ENCODE measurements at regions not wholly inside any gene's neighbourhood (a gene's known extent, or its start where the extent isn't known, plus 50 kb on each side); places are given as distances from the start of the nearest gene placed in this dataset.

DNA sequence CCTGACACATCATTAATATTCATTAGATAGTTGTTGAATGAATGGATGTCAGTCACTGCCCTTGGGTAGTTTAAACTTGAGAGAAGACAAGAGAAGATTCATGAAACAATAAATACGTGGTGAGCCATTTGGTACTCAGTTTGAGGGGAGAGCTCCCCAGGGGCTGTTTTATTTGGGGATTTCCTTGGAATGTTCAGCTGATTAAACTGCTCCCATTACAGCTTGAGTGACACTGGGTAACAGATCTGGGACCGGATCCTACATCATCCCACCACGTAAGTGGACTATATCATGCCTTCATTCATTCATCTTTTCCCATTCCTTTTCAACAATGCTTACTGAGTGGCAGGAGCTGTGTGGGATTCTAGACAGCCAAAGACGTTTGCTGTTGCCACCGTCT, 162.0 kb downstream of the FAT3 start:
- DNase-seq = no peak

GRCh38 chr11:92387859-92388258, 163.2 kb downstream of the FAT3 start:
- no peak for DNase-seq

GRCh38 chr11:92388380-92388779, 163.8 kb downstream of the FAT3 start:
- DNase-seq = no peak

GRCh38 chr11:92390783-92391182, 166.2 kb downstream of the FAT3 start:
- DNase-seq = no peak

DNA sequence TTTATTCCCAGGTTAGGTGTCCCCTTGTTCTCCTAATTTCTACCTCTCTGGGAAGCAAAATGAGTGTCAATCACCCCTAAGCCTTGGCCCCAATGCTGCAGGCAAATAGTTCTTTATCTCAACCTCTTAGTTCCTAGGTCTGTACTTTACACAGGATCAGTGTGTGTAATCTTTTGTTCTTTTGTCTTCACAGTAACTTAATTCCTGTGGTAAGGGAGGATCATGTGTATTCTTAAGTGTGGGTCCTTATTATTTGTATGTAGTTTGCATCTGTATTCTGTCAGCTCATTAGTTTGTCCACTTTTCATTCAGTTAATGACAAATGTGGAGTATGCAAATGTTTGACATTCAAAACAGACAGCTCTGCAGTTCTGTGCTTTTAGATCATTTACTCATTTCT, 166.7 kb downstream of the FAT3 start:
- DNase-seq = no peak

- no peak for DNase-seq
Measured at GRCh38 chr11:92391808-92392207, 167.2 kb downstream of the FAT3 start.

- no peak for DNase-seq
Measured at GRCh38 chr11:92393218-92393617, 168.6 kb downstream of the FAT3 start.

DNA sequence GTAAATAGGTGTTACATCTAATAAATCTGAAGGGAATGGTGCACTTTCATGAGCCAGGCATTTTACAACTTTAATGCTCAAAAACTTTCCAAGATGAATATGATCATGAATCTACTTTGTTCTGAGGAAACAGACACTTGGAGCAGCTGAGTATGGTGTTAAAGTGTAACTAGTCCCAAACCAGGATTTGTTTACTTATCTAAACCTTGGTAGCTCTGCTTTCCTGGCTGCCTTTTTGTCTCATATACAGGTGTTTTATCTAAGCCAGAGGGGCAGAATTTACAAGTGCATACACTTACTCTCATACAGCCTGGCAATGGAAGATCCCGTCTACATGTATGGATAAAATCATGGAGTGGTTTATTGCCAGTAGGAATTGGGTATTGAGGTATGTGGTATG, 171.5 kb downstream of the FAT3 start:
- no peak for DNase-seq

DNA sequence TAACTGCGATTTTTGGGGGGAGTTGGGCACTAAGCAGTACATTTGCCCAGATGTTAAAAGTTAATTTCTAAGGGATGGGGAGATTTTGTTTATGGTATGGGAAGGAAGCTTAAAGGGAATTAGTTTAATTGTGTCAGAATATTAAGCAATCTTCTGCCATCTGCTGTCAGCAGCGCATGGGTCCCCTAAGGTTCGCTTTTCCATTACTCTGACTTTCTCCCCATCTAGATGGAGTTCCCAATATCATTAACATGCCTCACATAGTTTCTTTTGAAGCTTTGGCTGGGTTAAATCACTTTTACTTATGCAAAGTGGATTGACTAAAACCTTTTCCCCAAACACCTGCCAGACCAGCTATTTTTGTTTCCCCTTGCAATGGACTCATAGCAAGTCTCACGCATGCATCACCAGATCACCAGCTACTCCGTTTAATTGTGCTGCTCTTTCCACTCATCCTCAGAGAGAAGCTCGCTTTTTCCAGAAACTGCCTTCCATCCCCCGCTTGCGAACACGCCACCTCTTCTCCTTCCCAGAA, 172.7 kb downstream of the FAT3 start:
- DNase-seq = no peak

- no peak for DNase-seq
Measured at GRCh38 chr11:92399705-92400104, 175.1 kb downstream of the FAT3 start.

DNA sequence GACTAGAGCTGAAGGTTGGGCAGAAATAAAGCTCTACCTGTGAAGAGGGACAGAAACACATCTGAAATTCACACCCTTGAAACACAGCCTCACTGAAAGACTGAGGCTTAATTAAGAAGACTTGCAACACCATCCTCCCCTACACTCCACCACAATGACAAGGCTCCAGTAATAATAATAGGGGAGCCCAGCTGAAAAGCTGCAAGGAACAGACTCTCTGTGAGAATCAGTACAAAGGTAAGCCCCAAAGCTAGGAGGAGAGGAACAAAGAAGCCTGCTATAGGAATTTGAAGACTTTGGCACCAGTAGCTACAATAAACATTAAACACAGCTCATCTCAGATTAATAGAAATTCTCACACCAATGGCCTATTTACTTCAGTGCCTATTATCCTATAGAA, 176.9 kb downstream of the FAT3 start:
- no peak for DNase-seq

GRCh38 chr11:92406472-92406871, 181.9 kb downstream of the FAT3 start:
- DNase-seq = no peak

DNA sequence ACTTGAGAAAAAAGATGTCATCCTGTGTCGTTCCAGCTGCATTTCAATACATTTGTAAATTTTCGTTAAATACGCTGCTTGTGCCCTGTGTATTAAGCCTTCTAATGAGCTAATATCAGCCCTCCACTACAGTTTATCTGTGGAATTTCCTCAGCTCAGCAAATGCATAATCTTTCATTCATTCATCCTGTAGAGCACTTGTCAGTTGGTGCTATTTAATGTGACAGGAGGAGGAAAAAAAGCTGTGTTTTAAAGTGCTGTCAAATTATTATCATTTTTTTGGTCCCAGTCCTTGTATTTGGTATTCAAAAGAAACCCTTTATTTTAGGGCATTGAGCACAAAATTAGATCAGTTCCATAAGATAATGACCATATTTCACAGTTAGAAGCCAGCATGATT, 184.7 kb downstream of the FAT3 start:
- DNase-seq = no peak

DNA sequence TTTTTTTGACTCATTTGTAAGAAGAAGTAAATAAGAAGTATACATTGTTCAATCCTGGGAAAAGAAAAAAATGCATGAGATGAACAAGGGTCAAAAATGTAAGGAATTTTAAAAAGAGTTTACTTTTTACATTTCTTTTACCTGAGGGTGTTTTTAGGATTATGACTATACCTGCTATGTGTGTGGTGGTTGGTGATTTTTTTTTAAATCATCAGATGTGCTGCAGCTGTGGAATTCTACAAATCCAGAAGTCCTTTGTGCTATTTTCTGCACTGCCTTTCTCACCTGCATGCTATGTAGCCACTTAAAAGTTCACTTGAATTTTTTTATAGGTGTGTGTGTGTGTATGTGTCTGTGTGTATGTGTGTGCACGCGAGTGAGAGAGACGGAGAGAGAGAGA, 185.3 kb downstream of the FAT3 start:
- no peak for DNase-seq

GRCh38 chr11:92410526-92410925, 185.9 kb downstream of the FAT3 start:
- DNase-seq = no peak

DNA sequence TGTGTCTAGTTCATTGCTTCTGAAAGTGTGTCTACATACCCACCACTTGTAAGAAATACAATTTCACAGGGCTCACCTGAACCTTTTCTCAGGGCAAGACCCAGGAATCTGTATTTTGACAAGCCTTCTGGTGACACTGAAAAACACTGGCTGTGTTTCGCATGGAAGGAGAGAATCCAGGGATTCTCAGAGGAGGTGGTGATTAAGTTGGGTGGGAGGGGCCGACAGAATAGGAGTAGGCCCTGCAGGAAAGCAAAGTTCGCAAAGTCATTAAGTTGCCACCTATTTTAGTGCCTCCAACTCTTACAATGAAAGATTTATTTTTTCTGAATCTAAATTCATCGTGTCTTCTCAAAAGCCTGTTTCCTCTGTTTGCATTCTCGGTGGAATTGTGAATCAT, 186.8 kb downstream of the FAT3 start:
- DNase-seq = no peak

DNA sequence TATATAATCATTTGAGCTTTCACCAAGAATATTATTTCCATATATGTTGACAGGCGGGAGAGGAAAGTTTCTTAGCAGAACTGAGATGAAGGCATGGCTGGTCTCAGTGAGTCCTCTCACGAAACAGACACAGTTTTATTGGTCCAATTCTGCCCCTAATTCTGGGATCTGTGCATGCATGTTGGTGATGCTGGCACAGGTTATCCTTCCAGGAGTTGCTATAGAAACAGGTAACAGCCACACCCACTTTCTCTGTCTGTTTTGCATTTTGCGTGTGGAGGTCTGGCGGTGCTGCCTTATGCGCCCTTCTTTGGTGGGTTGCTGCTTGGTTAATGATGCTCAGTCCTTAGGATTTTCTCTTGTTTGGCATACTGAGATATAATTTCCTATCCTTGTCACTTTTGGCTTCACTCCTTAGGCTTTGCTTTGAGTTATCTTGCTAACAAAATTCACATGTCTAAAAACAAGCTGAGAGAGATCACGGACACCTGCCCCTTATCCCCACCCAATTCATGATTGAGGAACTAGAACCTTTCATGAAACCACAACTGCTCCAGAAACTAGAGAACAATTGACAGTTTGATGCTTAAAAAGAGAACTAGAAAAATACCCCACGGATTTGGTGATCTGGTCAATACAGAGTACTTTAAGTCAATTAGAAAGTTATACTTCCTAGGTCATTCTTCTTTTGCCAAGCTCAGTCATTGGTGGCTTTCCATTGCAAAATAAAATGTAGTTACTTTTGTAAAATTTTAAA, 189.3 kb downstream of the FAT3 start:
- no peak for DNase-seq

DNA sequence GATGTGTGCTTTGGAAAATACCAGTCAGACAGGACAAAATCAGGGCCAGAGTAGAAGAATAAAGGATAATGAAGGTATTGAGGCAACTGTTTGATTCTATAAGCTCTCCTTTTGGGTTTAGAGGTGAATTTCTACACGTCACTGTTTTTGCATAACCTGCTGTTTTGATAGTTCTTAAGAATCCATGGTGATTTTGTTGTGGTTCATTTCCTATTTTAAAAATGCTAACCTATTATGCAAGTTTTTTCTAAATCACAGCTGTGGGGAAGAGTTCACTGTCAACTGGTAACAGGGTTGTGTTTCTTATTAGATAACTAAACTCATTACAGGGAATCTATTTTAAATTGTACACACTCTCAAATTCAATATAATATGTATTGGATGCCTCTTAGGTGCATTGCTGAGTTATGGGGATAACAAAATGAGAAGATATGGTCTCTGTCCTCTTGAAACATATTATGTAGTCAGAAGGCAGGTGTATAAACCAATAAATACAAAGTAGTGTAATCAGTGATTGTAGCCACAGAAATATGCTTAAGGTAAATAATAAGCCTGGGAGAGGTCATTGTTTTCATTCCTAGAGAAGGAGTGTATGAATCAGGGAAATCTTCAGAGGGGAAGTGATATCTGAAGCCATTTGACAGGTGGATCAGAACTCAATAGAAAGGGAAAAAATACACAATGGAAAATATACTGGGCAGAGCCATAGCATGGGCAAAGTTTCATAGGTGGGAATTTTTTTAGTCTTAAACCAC, 192.5 kb downstream of the FAT3 start:
- DNase-seq = no peak

- no peak for DNase-seq
Measured at GRCh38 chr11:92423115-92424034, 198.8 kb downstream of the FAT3 start.

DNA sequence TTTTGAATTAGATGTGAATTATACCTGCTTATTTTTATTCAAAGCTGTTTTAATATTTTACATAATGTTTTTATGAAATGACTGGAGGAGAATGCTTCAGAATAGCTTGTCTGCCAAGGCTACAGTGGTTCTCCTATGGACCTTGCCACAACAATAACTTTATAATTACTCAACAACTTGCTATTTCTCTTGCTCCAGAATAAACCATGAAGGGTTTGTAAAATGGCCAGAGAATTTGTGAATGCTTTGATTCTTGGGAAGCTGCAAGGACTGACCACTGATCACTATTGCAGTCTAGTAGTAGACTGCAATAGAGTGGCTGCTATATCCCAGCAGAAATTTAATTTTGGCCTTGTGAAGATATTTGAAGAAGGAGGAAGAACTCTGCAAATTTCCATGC, 199.7 kb downstream of the FAT3 start:
- no peak for DNase-seq

- DNase-seq = no peak
Measured at GRCh38 chr11:92425127-92425526, 200.5 kb downstream of the FAT3 start.

- no peak for DNase-seq
Measured at GRCh38 chr11:92432515-92432914, 207.9 kb downstream of the FAT3 start.

Data from CD4-positive, alpha-beta T cell treated with Interleukin-21 for 1 hour (primary cell).